ENCODE measurements at regions not wholly inside any gene's neighbourhood (a gene's known extent, or its start where the extent isn't known, plus 50 kb on each side); places are given as distances from the start of the nearest gene placed in this dataset.

DNA sequence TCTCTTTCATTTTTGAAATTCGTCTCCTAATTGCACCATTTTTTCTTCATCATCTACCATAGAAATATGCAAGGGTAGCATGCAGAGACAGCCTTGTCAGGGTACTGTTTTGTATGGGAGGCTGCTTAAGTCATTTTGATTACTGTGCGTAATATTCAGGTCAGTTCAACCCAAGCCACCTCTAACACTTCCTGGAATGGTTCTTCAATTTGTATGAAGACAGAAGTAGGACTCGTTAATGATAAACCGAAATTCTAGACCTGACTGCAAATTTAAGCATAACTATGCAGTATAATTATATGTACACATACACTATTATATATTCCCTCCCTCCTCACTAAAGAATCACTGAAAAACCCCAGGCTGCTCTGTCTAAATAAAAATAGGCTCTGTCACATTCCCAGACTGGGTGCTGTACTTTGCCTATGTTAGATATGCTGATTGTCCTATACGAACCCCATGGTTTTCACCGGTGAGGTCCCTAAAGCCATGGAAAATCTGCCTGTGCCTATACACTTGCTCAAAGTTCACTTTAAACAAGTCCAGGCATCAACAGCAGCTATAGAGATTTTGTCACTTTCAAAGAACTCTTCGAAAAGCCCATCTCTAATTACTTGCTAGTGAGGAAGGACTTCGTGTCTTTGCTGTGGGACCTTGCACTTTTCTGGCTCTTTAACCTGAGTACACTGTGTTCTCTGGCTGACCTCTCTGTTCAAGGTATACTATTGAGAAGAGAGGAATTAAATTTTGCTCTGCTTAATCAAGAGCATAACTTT lies 352.1 kb upstream of the CD180 start (continued):
- TF ChIP-seq GABPA (IDR thresholded peaks at IDR 0.05; ENCODE audit: low read depth) (no peak), ZNF207 (IDR thresholded peaks at IDR 0.05; ENCODE audit: borderline replicate concordance) (no peak), ZBTB4 (CRISPR knock-in tag; IDR thresholded peaks at IDR 0.05) (no peak)

DNA sequence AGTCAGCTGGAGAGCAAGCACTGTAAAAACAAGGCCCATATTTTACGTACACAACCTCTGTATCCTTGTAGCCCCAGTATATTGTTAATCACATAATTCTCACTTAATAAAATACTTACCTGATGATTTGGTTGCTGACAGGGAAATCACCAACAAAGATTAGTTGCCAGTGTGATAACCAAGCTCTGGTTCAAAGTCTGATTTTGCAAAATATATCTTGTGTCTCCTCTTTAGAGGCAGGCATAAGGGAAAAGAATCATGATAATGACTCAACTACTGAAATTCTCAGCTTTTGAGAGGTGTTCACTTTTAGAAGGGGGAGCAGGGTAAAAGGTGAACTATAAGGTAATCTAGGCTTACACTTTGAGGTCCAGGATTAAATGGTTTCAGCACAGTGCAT lies 351.1 kb upstream of the CD180 start:
- BruUV-seq (replicated peaks) = no TSS peak
- TF ChIP-seq ZNF622 (IDR thresholded peaks at IDR 0.05) (no peak), NR2C2 (IDR thresholded peaks at IDR 0.05; ENCODE audit: borderline replicate concordance, control insufficient read depth, insufficient read length, low read depth) (no peak), CEBPB (IDR thresholded peaks at IDR 0.05; ENCODE audit: borderline replicate concordance in 1 of 2, low read depth in 2 of 2, low read length in 2 of 2) (no peak), TCF3 (IDR thresholded peaks at IDR 0.05; ENCODE audit: borderline replicate concordance, insufficient read depth, low read depth, low read length) (no peak), MTA2 (IDR thresholded peaks at IDR 0.05; ENCODE audit: low read depth) (no peak), SREBF2 (IDR thresholded peaks at IDR 0.05; ENCODE audit: low read length) (no peak), NR2F1 (conservative IDR thresholded peaks at IDR 0.05) (no peak), NFYA (IDR thresholded peaks at IDR 0.05; ENCODE audit: borderline replicate concordance, low read depth, low read length) (no peak), RAD51 (IDR thresholded peaks at IDR 0.05) (no peak), E2F8 (IDR thresholded peaks at IDR 0.05; ENCODE audit: low read depth, partially characterized antibody) (no peak), POLR2AphosphoS2 (IDR thresholded peaks at IDR 0.05; ENCODE audit: low read depth, low read length) (no peak), NFXL1 (IDR thresholded peaks at IDR 0.05; ENCODE audit: borderline replicate concordance) (no peak)
- TF ChIP-seq, protein P1, sequence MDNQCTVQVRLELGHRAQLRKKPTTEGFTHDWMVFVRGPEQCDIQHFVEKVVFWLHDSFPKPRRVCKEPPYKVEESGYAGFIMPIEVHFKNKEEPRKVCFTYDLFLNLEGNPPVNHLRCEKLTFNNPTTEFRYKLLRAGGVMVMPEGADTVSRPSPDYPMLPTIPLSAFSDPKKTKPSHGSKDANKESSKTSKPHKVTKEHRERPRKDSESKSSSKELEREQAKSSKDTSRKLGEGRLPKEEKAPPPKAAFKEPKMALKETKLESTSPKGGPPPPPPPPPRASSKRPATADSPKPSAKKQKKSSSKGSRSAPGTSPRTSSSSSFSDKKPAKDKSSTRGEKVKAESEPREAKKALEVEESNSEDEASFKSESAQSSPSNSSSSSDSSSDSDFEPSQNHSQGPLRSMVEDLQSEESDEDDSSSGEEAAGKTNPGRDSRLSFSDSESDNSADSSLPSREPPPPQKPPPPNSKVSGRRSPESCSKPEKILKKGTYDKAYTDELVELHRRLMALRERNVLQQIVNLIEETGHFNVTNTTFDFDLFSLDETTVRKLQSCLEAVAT (IDR thresholded peaks at IDR 0.05) = no peak

More for the DNA sequence above, 351.1 kb upstream of the CD180 start:
- no peak for FAIRE-seq
- H2AFZ ChIP-seq (ENCODE audit: control insufficient read depth, low read depth, low read length) = no peak overlapping the region
- H3K79me2 ChIP-seq (ENCODE audit: control insufficient read depth, insufficient read depth, low read length) = no peaks in the 10 kb centered on the region
- H3K9ac ChIP-seq (ENCODE audit: control insufficient read depth, insufficient read depth, low read length) = no peak overlapping the region
- H3K27ac ChIP-seq (ENCODE audit: control insufficient read depth, insufficient read depth) = no peak overlapping the region
- in situ Hi-C loops (cut with MboI) = no loop called here
- intact Hi-C loops (cut with micrococcal nuclease; ENCODE audit: unreplicated experiment) = no loop called here
- ChIA-PET RAD21 (ENCODE audit: unreplicated experiment) (no interaction called here), SMC1A (ENCODE audit: uncharacterized antibody, unreplicated experiment) (no interaction called here), POLR2A (no interaction called here), CTCF (no interaction called here)
- no peaks in the 10 kb centered on the region for H3K36me3 ChIP-seq (ENCODE audit: control insufficient read depth in 2 of 2, insufficient read depth in 2 of 2, low read length in 1 of 2)
- no peak for ATAC-seq
- H4K20me1 ChIP-seq (ENCODE audit: control insufficient read depth, insufficient read depth) = no peaks in the 10 kb centered on the region
- DNase-seq (ENCODE audit: low read depth, low spot score) = no peak
- no peaks in the 10 kb centered on the region for H3K27me3 ChIP-seq (replicated peaks in 1 of 2; ENCODE audit: control insufficient read depth in 2 of 2, insufficient read depth in 2 of 2, low read length in 1 of 2)
- H3K4me2 ChIP-seq (ENCODE audit: control insufficient read depth, insufficient read depth) = no peak overlapping the region
- H3K4me3 ChIP-seq = no peak overlapping the region
- WGBS (ENCODE audit: insufficient coverage, insufficient replicate concordance, low lambda C conversion rate, missing lambda C conversion rate) = 32% methylated on average over 1 of the region's 1 CpG
- no peaks in the 10 kb centered on the region; the same call in 2 of the 3 replicates for H3K9me3 ChIP-seq (replicated peaks; ENCODE audit: control insufficient read depth, insufficient read depth, low read length)
- H3K4me1 ChIP-seq (ENCODE audit: control insufficient read depth, insufficient read depth, low read length) = no peaks in the 10 kb centered on the region
